NCI-H2227 (cell line): ENCODE measurements at regions not wholly inside any gene's neighbourhood (a gene's known extent, or its start where the extent isn't known, plus 50 kb on each side); places are given as distances from the start of the nearest gene placed in this dataset.
"Not testable (repeated sequence)": the region's sequence is repeated elsewhere in the genome, so short reads cannot be mapped to it uniquely, and the experiment has no call there.

ENCODE experiments used
- DNase-seq: peaks from one replicate; lab custom pipeline; 2025; ENCODE audit not compliant: unreplicated experiment; lab: John Stamatoyannopoulos, UW

- DNase-seq, result no peak
Observed at GRCh38 chr12:114855678-114856077, 171.7 kb upstream of the TBX3 start.

DNA sequence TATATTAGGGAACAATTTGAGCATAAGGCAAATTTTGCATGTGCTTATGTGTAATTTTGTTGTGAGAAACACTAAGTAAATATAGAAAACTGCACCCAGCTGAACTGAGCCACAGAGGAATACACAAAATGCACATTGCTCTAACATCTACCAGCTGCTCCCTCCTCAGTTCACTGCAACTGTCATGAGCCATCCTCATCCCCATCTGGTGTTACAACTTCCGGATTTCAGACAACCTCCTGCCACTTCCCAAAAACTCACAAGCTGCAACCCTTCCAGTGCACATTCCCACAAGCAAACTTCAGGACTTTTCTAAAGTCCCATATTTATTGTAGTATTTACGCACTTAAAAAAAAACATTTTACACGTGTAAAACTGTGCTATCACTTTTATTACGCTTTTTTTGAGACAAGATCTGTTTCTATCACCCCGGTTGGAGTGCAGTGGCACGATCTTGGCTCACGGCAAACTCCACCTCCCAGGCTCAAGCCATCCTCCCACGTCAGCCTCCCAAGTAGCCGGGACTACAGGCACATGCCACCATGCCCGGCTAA is 169.1 kb upstream of the TBX3 start:
- no peak for DNase-seq

DNA sequence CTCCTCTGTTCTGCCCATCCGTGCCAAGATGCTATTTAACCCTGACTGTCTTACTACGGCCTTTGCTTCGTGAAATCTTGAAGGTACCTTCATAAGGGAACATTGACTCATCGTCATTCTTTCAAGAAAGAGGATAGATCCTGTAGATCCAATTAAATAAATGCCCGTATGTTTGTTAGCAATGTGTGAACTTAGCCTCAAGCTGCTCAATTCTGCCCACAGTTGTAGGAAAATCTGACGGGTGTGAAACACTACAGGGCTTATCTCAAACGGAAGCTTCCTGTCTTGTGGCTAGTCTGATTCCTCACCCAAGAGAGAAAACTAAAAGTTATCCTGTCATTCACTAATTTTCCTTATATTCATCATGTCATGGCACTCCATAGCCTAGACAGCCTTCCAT is 168.0 kb upstream of the TBX3 start:
- no peak for DNase-seq

GRCh38 chr12:114850661-114851275 is 166.8 kb upstream of the TBX3 start:
- DNase-seq, result no peak

GRCh38 chr12:114848666-114849065 is 164.7 kb upstream of the TBX3 start:
- no peak for DNase-seq

DNA sequence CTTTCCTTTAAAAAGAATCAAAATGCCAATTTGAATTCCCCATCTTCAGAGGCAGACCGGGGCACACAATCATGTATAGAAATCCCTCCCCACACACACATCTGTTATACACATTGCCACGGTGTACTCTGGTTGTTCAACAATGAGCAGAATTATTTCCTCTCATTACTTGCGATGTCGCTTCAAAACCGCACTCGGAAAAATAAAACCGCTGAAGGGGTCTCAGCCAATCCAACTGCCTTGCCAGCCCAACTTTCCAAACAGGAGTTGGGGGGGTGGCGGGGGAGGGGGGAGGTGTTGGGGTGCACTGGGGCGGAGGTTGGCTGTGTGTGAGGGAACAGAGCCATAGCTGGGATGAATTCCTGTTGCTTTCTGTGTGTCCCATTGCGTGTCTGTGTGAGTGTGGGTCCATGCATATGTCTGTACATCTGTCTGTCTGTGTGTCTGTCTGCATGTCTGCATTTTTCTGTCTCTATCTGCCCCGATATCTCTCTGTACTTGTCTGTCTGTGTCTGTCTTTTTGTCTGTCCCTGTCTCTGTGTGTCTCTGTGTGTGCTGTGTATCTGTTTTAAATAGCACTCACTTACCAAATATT is 163.6 kb upstream of the TBX3 start:
- no peak for DNase-seq

- DNase-seq, result no peak
Observed at GRCh38 chr12:114846771-114847170, 162.8 kb upstream of the TBX3 start.

- DNase-seq, result no peak
Observed at GRCh38 chr12:114841557-114842251, 157.7 kb upstream of the TBX3 start.

DNA sequence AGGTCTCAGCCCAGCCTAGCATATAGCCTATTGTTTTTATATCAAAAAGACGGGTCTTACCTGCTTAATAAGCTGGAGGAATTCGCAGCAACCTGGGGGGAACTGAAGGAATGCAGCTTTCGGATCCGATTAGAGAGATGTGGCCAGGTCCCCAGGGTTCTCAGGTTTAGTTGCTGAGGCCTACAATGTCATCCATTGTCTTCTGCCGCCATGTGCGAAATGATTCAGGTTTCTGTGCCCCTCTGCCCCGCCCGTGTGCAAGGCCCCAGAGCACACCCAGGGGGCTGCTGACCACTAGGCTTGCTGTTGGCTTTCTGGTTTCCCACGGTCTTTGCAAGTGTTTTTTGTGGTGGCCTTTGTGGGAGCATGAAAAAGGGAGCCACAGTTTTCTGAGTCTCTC is 154.5 kb upstream of the TBX3 start:
- no peak for DNase-seq

- DNase-seq, result no peak
Observed at GRCh38 chr12:114836609-114837008, 152.6 kb upstream of the TBX3 start.

GRCh38 chr12:114835031-114835430 is 151.1 kb upstream of the TBX3 start:
- DNase-seq, result no peak

- DNase-seq, result no peak
Observed at GRCh38 chr12:114834621-114835020, 150.6 kb upstream of the TBX3 start.

DNA sequence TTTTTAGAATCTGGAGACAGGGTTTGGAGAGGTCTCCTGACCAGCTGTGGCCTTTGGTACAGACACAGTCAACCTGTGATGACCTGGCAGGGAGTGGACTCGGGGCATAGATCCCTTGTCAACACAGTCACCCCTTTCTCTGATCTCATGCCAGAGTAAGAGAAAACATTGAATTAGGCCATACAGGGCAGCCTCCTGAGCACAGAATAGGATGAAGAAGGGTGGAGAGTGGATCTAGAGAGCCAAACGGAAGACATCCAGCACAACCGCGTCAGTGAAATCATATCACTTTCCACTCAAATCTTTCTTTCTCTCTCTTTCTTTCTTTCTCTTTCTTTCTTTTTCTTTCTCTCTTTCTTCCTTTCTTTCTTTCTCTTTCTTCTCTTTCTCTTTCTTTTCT is 145.9 kb upstream of the TBX3 start:
- DNase-seq, result no peak

- not testable (repeated sequence) for DNase-seq
Observed at GRCh38 chr12:114829244-114829643, 145.3 kb upstream of the TBX3 start.

DNA sequence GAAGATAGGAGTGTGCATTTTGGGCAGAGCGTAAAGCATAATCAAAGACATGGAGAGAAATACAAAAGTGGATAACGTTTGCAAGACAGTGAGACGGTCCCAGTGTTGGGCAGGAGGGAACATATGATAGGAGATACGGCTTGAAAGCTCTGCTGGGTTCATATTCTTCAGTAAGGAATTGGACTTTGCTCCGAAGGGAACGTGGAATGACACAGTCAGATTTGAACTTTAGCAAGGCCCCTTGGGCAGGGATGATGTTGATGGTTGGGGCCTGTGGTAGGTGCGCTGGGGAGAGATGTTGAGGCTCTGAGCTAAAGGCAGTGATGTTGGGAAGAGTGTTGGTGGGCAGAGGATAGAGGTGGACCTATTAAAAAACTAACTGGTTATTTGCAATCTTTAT is 143.5 kb upstream of the TBX3 start:
- DNase-seq, result no peak

DNA sequence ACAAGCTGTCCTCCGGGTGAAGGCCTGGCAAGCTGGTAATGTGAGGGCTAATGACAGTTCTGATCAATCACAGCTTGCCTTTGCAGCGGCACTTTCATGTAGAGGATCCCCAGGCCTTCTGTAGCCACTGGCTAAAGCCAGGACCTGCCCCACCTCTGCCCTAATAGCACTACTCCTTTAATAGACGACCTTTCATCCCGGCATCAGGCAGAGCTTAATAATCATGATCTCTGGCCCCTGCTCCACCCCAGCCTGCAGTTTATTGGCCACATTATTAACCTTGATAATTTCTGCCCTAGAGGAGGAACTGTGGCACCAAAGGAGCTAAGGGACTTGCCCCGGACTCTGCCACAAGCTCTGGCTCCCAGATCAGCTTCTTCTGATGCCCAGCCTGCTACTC is 142.3 kb upstream of the TBX3 start:
- no peak for DNase-seq

DNA sequence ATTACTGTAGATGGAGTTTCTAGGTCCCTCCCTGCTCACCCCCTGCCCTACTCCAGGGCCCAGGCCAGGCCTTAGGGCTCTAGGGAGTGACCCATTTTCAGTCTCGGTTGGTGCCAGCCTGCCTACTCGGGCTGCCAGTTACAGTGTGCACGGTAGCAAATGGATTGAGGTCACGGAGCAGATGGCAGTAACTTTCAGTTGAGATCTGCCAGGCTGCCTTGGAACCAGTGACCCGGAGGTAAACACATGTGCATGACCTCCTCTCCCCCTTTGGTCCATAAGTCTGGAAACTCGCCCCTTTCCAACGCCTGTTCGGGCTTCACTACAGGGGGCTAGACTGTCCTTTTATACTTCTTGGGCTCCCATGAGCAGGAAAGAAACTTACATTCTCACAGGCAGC is 139.7 kb upstream of the TBX3 start:
- DNase-seq, result no peak

DNA sequence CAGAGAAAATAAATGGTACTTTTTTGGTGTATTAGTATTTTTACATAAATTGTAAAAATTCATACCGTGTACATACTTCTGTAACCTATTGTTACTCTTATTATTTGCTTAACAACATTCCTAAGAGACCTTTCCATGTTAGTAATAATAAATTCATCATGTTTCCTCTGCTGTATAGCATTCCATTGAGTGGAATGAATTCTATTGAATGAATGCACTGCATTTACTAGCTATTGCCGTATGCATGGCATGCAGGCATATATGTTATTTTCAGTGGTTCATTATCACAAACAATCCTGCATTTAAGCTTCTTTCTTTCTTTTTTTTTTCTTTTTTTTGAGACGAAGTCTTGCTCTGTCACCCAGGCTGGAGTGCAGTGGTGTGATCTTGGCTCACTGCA is 137.6 kb upstream of the TBX3 start:
- no peak for DNase-seq

- DNase-seq, result no peak
Observed at GRCh38 chr12:114820796-114821195, 136.8 kb upstream of the TBX3 start.

DNA sequence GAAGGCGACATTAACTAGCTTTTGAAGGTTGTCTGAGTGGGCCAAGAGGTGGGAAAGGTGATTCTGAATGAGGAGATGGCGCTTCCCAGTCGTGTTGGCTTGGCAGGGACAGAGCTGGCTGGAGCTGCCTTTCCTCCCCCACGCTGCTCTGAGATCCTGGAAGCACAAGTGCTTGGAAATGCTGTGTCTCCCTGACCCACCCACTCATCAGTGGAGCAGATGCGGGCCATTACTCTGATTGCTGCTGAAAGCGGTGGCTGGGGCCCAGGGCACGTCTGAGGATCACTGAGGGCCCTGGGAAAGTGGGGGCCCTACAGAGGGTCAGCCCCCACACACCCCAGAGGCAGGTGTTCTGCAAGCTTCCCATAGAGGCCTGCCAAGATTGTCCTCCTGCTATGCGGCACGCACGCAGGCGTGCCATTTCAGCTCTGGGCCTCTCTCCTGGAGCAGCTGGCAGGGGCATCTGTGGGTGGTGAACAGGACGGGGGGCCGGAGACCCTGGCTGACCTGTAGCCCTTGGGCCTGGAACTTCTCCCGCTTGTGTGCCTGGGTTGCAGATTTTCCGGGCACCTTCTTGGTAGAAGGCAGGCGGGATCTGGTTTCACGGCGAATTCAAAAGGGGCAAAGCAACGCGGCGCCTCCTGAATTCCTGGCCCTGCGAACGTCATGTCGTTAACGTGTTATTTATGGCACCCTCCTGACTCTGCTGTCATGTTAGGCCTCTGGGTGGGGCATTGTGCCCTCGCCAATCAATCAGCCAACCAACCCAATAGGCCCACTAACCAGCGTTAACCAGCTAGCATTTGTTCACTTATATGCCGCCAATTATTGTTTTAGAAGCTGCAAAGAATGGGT is 133.8 kb upstream of the TBX3 start:
- no peak for DNase-seq

DNA sequence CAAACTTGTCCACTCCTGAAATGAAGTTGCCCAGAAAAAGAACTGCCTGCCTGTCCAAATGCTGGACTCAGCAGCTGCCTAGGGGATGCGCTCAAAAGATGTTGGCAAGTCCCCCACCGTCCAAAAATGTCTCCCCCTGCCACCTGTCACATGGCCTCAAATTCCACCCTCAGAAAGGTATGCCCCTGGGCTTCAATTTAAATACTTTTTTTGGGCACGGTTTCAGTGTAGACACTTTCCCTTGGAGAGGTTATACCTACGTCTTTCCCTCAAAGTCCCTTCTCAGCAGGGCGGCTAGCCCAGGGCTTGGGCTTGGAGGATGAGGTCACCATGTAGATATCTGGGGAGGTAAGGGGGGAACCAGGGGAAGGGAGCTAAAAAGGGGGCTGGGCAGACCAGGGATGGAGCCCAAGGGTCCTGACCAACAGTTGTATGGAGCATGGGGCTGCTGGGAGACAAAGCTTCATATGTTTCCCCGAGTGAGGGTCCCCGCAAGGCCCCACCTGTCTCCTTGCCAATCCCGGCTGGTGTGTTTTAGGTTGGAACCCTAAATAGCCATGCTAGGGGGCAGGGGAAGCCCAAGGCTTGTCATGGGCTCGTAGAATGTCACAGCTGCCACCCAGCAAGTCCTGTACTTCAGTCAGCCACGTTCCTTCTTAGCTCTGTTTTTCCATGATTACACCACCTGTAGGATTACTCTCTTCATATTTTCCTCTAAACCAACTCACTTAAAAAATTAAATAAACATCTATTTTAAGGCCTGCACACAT is 131.2 kb upstream of the TBX3 start:
- no peak for DNase-seq
